ENCODE measurements at regions not wholly inside any gene's neighbourhood (a gene's known extent, or its start where the extent isn't known, plus 50 kb on each side); places are given as distances from the start of the nearest gene placed in this dataset.
"Not testable (repeated sequence)": the region's sequence is repeated elsewhere in the genome, so short reads cannot be mapped to it uniquely, and the experiment has no call there.

DNA sequence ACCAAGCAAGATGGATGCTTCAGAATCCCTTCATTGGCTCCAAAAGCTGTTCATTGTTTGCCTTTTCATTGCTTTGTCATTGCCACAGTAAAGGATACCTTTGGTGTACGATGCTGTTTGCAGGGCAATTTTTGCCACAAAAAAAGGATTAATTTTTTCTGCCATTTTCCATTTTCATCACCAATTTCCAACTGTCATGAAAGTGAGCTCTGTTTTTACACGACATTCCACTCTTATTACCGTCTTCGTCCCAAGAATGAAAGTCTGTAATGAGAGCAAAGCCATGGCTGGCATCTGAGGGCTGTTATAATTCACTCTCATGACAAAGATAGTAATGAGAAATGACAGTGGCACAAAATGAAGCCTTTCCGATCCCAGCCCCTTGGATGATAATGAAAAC is 272.7 kb upstream of the DCN start:
- no peak for DNase-seq (ENCODE audit: low read depth in 2 of 2)

DNA sequence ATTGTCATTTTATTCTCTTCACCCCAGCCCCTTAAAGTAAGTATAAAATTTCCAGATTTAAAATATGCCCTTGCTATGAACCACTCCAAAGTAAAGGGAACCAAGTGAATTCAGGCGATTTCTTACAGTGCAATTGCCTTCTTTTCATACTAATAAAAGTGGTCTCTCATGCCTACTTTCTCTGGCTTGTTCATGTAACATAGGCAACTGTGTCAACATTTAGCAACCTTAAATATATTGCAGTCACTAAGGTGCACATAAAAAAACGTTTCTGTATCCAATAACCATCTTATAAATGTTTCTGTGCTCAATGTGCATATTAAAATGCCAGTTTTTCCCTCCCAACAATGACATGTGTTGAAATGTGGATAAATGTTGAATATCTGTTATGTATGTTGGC is 271.6 kb upstream of the DCN start:
- no peak for DNase-seq (ENCODE audit: low read depth in 2 of 2)

DNA sequence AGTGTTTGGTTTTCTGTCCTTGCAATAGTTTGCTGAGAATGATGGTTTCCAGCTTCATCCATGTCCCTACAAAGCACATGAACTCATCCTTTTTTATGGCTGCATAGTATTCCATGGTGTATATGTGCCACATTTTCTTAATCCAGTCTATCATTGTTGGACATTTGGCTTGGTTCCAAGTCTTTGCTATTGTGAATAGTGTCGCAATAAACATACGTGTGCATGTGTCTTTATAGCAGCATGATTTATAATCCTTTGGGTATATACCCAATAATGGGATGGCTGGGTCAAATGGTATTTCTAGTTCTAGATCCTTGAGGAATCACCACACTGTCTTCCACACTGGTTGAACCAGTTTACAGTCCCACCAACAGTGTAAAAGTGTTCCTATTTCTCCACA is 269.8 kb upstream of the DCN start:
- not testable (repeated sequence) for DNase-seq (ENCODE audit: low read depth in 2 of 2)

DNA sequence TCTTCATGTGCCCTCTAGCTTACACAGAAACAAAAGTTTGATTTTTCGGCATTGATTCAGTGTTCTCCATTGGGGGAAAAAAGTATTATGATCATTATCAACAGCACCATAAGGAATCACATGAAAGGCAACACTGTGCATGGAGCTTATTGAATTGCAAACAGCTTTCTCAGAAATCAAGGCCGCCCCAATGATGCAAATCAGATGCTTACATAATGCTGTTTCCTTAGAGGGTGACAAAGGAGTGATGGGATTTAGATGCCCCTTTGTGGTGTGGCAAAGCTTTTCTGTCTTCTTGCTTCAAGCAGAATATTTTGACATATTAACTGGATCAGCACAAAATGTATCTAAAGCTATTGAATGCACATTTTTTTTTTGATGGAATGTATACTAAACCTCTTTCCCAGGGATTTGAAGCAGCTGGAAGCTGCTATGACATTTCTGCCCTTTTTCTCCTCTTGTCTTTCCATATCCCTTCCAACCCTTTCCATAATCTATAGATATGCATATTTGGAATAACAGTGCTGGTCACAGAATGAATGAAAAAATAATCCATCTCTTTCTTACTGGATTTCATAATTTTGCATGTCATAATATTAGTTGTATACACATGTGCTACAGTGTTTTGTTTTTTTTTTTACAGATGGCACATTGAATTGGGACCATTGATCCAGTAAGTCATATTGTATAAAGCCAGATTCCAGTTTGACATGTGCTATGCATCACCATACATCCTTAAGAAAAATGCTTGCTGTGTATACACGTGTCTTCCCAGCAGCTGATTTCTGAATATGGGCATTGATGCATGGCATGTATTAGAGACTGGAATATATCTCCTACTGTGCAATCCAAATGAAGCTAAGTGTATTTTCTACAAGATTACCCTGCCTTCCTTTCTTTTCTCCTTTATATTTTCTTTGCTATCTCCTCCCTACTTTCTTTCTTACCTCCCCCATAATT is 259.7 kb upstream of the DCN start:
- no peak for DNase-seq (ENCODE audit: low read depth in 2 of 2)

DNA sequence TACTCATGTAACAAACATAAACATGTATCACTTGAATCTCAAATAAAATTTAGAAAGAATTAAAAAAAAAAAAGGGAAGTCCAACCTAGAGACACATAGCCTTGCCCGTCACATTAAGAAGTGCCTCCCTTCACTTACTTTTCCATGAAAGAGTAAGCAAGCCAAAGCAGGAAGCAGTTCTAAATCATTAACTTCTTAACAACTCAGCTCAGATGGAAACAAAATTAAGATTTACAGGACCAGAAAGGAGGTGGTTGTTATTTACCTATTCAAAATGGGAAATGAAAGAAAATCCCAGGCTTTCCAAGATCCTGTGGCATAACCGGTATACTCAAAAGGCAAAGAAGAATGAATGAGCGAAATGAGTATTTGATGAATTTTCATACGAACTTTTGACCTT is 258.6 kb upstream of the DCN start:
- no peak for DNase-seq (ENCODE audit: low read depth in 2 of 2)

DNA sequence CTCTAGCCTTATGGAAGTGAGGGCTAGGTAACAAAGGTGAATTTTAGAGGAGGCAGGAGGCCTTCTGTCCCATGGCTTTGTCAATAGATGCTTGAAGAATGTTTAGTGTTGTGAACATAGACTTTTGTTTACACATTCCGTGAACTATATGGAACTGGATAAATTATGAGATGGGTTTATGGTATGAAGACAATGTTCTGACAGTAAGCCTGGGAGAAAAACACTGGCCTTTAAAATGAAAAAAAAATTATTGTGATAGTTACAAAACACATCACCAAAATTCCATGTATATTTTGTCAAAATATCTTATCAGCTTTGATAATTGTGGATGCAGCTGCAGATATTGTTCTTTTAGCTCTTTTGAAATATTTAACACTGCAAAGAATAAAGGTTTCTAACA is 251.5 kb upstream of the DCN start:
- no peak for DNase-seq (ENCODE audit: low read depth in 2 of 2)

DNA sequence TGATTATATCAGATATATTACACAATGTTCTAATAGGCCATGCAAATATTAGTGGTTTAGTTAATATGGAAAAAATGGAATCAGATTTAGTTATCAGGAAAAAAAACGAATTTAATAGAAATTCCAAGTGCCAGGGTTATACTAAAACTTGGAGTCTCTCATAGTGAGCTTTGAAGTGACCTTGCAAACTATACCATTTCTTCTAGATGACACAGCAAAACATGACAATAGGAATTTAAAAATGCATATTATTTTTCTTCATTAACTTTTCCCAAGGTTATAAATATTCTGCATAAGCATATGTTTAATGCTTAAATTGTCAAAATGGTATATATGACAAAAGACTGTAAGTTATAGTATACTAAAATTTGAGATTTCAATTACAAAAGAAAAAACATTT is 250.1 kb upstream of the DCN start:
- DNase-seq (ENCODE audit: low read depth in 2 of 2): no peak

DNA sequence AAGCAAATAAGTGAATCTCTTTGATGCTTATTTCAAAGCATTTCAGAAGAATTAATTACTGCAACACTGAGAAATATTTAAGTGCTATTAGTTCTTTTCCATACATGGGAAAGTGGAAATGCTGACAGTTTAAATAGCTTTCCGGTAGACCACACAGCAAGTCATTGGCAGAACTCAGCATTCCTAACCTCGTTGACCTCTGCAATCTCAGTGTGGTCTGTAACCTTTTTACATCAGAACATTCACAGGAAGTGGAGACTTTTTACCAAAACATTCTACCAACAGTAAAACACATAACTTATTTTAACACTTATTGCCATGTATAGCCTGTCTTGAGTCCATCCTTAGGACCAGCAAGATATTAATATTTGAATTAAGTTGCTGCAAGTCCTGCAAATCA is 249.5 kb upstream of the DCN start:
- DNase-seq (ENCODE audit: low read depth in 2 of 2): no peak

DNA sequence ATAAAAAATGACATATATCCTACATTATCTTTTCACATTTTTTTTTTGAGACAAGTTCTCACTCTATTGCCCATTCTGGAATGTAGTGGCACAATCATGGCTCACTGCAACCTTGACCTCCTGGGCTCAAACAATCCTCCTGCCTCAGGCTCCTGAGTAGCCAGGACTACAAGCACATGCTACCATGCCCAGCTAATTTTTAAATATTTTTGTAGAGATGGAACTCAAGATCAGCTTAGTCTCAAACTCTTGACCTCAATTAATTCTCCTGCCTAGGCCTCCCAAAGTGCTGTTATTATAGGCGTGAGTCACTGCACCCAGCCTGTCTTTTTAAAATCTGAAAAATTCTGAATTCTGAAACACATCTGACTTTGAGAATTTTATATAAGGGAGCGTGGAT is 241.9 kb upstream of the DCN start:
- no peak for DNase-seq (ENCODE audit: low read depth in 2 of 2)

DNA sequence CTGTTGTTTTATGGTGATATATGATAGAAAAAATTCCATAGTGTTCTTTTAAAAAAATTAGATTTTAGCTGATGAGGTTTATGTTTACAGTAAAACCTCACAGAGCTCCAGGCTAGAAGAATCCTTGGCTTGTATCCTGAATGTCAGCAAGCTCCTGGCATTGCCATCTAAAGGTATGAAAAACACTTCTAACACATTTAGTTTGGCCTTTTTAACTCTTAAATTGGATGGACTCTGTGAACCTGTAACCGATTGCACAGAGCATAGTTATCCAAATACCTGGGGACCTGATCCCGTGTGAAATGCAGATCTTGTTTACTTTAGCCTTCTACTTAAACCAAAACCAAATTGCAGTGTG is 241.1 kb upstream of the DCN start:
- no peak for DNase-seq (ENCODE audit: low read depth in 2 of 2)

DNA sequence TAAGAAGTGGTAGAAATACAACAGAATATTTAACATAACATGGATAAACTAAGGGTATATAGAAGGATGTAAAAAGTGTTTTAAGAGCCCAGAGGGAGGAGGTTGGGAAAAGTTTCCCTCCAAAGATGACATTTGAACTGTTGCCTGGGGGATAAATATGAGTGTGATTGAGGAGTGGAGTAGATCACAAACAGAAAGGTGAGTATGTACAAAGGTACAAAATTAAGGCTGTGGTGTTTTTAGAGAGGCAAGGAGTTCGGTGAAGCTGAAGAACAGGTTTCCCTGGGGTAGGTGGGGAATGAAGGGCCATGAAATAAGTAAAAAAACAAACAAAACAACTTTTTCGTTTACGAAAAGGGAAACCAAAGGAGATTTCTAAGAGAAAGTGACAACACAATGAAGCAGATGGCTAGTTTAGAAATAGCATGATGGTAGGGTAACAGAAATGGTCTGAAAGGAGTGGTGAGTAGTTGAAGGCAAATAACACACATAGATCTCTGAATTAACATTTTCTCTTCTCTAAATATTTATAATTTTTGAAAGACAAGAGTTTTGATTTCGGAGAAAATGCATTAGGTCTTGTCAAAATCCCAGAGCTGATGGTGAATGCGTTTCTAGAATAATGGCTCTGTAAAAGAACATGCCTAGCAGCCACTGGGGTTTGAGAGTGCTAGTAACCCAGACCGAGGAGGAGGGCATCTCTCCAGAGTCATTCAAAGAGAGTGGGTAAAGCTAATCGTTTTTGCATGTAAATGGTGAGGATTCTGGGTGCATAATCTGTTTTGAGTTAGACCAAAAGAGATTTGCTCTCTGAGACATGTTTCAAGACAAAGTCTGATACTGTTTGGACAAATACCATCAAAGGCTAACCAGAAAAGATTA is 240.4 kb upstream of the DCN start:
- DNase-seq (ENCODE audit: low read depth in 2 of 2): no peak

DNA sequence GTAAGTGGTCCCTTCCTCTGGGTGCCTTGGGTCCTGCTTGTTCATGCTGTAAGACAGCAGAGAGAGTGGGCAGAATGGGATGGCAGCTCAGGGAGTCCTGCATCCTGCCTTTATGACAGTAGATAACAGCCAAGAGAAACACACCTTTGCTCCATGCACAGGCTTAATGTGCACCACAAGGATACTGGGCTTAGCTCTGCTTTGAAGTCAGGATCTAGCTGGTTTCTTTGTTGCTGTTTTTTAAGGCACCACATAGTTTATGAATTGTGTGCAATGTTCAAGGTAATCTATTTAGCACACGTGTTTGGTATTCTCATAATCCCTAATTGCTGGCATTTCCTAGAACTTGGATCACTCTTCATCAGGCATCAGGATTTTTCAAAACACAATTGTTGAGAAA is 239.5 kb upstream of the DCN start:
- no peak for DNase-seq (ENCODE audit: low read depth in 2 of 2)

DNA sequence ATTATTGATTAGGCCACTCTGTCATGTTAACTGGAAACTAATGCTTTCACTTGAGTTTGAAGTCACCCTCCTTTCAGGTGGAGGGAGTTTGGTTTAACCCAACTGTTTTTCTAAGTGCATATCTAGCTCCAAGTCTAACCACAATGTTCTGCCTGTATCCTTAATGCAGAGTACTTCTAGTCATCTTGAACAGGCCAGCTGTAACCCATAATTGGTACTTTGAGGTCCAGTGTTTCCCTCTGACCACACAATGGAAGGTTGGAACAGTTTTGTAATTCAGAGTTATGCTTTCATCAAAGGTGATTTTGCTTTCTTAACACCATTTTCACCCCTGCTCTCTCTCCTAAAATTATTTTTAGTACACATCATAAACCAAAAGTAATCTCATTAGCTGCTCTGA is 237.2 kb upstream of the DCN start:
- DNase-seq (ENCODE audit: low read depth in 2 of 2): no peak

DNA sequence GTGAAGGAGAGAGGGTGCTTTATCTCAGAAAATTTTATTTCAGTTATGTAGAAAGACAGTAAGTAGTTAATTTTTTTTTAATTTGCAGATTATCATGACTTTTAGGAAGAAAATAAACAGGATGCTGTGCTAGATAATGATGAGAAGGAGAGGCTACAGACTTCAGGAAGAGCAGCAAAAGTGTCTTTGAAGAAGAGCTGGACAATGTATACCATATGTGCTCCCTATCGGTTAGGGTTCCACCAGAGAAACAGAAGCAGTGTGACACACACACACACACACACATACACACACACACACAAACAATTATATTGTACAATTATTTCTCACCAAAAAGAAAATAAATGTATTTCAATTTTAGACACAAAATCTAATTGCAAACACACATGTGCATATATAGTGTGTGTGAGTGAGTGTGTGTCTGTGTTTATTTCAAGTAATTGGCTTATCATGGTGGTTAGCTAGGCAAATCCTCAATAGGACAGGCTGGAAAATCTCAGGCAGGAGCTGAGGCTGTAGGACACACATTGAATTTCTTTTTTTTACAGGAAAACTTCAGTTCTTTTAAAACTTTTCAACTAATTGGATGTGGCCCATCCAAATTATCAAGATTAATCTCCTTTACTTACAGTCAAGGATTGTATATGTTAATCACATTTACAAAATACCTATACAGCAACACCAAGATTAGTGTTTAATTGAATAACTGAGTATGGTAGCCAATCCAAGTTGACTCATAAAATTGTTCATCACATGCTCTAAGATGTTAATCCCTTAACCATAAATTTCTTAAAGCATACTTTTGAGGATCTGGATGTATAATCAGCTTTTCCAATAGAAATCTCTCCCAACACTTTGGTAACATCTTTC is 235.8 kb upstream of the DCN start:
- no peak for DNase-seq (ENCODE audit: low read depth in 2 of 2)

DNA sequence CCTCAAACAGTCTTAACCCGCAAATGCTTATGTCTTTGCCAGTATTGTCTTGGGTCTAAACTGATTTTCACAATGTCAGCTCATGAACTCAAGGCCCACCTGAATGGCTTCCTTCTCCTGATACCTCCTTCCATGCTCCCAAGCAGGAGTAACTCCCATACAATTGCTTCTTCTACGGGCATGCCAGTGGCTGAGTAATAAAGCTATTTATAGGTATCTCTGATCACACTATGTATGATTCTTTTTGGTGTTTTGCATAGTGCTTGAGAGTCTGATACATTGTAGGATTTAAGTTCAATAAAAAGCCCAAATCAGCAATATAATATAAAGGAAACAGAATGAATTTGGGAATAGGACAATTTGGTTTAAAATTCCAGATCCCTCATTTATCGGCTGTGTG is 235.0 kb upstream of the DCN start:
- no peak for DNase-seq (ENCODE audit: low read depth in 2 of 2)

DNA sequence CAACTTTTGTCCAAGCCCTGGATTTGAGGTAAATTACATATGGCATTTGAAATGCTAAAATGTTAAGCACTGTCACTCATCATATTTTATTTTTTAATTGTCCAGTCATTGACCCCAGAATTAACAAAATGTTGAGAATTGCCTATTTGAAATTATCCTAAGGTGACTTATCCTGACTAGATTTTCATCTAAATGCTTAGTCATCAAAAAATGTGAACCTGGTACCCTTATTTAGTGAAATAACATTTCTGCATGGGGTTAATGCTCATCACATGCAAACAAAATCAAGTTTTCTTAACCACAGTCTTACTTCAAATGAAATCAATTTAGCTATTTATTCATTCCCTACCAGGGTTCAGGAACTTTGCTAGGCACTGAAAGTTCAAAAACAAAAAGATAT is 232.0 kb upstream of the DCN start:
- DNase-seq (ENCODE audit: low read depth in 2 of 2): no peak

DNA sequence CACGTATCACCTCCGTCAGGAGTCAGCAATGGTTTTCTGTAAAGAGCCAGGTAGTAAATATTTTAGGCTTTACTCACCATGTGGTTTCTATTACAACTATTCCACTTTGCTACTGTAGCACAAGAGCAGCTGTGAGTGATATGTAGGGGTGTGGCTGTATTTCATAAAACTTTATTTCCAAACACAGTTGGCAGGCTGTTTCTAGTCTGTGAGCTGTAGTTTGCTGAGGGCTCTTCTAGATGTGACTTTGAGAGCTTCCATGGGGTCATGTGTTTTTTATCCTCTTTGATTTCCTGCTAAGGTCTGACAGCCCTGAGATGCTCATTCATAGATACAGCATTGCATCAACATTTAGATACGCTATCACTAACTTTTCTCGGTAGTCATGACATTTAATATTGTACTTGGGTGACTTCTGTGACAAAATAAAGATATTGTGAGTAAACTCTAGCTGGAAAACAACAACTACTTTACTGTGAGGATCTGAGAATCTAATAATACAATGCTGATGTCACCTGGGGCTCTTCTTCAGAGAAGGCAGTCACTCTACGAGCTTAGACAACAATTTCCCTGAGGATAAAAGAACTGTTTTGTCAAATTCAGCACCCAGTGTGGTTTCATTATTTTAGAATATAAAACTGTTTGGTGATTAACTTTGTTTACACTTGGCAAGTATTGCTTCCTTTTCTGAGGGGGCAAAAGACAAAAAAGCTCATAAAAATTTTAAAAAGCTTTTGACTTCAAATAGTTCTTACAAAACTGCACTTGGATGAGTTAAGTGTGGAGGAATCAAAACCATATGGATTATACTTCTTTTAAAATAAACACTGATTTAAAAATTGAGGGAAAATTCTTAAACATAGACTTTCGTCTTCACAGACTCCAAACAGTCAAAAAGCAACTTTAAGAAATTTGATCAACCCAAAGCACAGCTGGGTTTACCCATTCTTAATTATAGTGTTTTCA is 231.2 kb upstream of the DCN start:
- DNase-seq (ENCODE audit: low read depth in 2 of 2): no peak

DNA sequence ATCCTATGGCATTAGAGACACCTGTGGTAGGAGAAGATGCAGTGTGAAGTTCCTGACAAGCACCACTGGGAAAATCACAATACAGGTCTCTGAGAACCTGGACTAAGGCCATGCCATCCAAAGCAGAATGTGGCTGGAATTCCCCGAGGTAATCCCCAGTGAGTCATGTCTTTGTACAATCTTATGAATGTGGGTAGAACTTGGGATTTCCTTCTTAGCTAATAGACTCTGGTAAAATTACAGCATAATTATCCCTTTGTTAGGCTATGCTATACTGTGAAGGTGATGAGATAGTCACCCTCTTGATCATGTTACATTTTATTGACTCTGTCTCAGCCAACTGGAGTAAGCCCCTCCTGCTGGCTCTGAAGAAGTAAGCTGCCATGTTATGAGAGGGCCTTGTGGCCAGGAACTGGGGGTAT is 224.3 kb upstream of the DCN start:
- no peak for DNase-seq (ENCODE audit: low read depth in 2 of 2)

DNA sequence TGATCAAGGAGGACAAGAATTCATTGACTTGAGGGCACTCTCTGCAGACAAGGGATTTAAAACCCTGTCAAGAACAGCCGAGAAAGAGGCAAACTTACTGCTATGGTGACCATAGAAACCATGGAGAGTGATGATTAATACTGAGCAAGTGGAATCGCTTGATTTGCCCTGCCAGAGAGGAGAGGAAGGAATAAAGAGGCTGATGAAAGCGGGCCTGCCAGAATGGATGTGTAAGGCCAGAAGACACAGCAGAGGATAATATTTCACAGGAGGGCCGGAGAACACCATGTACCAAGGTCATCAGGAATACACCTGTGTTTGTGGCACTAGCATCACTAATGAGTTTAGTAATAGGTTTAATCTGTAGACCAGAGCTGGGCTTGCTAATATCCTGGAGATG is 221.8 kb upstream of the DCN start:
- no peak for DNase-seq (ENCODE audit: low read depth in 2 of 2)

DNA sequence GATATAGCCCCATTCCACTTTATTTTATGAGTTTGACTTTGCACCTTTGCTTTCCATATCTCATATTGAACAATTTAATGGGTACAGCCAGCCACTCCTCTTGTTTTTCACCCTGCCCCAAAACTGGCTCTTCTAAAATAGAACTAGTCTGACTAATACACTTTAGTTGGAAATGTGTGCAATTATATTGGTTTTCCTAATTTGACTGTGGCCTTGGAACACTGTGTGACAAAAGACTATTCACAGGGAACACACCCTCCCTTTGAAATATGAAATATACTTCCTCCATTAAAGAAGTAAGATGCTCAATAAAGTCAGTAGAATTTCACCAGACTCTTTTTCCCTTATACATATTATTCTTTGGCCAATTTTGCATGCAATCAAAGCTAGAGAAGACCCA is 218.6 kb upstream of the DCN start:
- DNase-seq (ENCODE audit: low read depth in 2 of 2): no peak

DNA sequence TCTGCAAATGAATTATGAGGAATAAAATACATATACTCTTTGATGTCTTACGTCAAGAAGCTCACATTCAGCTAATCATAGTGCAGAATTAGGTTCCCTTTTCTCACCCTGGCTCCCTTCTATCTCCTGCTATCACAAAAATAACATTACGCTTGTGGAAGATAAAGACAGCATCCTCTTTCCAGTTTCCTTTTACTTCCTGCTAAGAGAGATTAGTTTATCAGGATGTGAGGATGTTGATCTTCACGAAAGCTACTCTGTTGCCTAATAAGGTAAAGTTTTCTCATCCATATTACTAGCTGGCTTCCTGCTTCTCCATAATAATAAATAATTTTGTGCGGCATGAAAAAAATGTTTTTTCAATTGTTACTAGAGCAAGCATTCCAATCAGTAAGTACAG is 217.7 kb upstream of the DCN start:
- no peak for DNase-seq (ENCODE audit: low read depth in 2 of 2)

Measured in stimulated activated CD8-positive, alpha-beta memory T cell treated with anti-CD3 and anti-CD28 coated beads, Interleukin-2, amount 100 ng/mL, for 48 hours (primary cell).